Stomach (tissue), 8 donors: ENCODE measurements at regions not wholly inside any gene's neighbourhood (a gene's known extent, or its start where the extent isn't known, plus 50 kb on each side); places are given as distances from the start of the nearest gene placed in this dataset.

Source experiments
- DNase-seq, 2 donors: peaks; one replicate each; pipeline versions ENCODE4 v3.0.0 to v3.0.0-alpha.2; 2013 to 2019
- H3K27ac ChIP-seq, 5 donors: fragments of 200-600 bp in 4 of 5; sonication (generic) in 4 of 5; one replicate each; pipeline ENCODE4 v1.5.1; 2013 to 2019; ENCODE audit warnings: mild to moderate bottlenecking in 1 of 5, moderate library complexity in 1 of 5
- H3K27me3 ChIP-seq, 3 donors: fragments of 200-600 bp; sonication (generic); one replicate each; pipeline ENCODE4 v1.5.1; 2017 to 2019; ENCODE audit warnings: mixed run types in 1 of 3
- H3K36me3 ChIP-seq, 4 donors: fragments of 200-600 bp; sonication (generic); 1 replicate in 3 of 4; 2 replicates in 1 of 4; pipeline ENCODE4 v1.5.1; 2016 to 2019
- H3K4me1 ChIP-seq, 4 donors: fragments of 200-600 bp; sonication (generic); one replicate each; pipeline ENCODE4 v1.5.1; 2016 to 2019
- H3K4me3 ChIP-seq, 4 donors: fragments of 200-600 bp; sonication (generic) in 3 of 4; one replicate each; pipeline ENCODE4 v1.5.1; 2016 to 2019; ENCODE audit warnings: mild to moderate bottlenecking in 1 of 4
- H3K9me3 ChIP-seq, 4 donors: fragments of 200-600 bp; sonication (generic); one replicate each; pipeline ENCODE4 v1.5.1; 2016 to 2019
- EP300 ChIP-seq: sonication (generic); formaldehyde crosslinking; IDR thresholded peaks from one replicate; pipeline ENCODE4 v1.6.1; 2017; ENCODE audit warnings: antibody characterized with exemption
- POLR2A ChIP-seq, 4 donors: fragments of 450-650 bp; IDR thresholded peaks; one replicate each; pipeline ENCODE4 v1.6.1; 2016; ENCODE audit warnings: antibody characterized with exemption in 4 of 4, control low read depth in 2 of 4, mild to moderate bottlenecking in 1 of 4, moderate library complexity in 1 of 4
- POLR2AphosphoS5 ChIP-seq, 3 donors: sonication (generic); formaldehyde crosslinking; IDR thresholded peaks; one replicate each; pipeline ENCODE4 v1.6.1; 2016; ENCODE audit warnings: antibody characterized with exemption in 3 of 3
- WGBS, 5 donors: extraction: QIAGEN DNeasy Blood & Tissue Kit in 3 of 5; methylation state at CpG; one replicate each; pipeline versions ENCODE4 v1.1.5 to v1.1.7; 2013 to 2018; 5-methylcytosine and 5-hydroxymethylcytosine counted together
- intact Hi-C: fragments of 100-400 bp; cut with DNase I; formaldehyde crosslinking; loops from one replicate; pipeline ENCODE4 v1.15.1; 2023; ENCODE audit warnings: low total_unique reads
- TF ChIP-seq, protein P1 (sequence below), 7 experiments: fragments of 450-650 bp in 4 of 7; fragments of 200-600 bp in 3 of 7; sonication (generic) in 3 of 7; IDR thresholded peaks; one replicate each; pipeline ENCODE4 v1.5.1; 2016 to 2019; ENCODE audit warnings: antibody characterized with exemption in 7 of 7, control low read depth in 2 of 7, mild to moderate bottlenecking in 1 of 7
- donor health status: healthy with polysubstance abuse.
- donor health status: Bipolar disorder and iron deficiency.
- donor health status: healthy.

DNA sequence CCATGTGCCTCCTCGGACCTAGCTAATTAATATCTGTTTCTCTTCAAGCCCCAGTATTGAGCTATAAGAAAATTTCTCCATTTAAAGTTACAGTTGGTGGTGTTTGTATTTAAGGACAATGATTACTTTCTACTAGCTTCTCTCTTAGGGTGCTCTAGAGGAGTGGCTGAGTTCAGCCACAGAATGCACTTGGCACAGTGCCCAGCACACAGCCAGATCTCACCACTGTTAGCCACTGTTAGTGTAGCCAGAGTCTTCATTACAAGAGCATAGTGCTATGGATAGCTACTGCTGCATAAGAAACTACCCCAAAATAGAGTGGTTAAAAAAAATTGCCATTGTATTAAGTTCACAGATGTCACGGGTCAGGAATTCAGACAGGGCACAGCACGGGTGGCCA, 421.3 kb downstream of the BCOR start:
- no peak for DNase-seq
- TF ChIP-seq POLR2A (IDR thresholded peaks at IDR 0.05) (no peak), EP300 (no peak), POLR2AphosphoS5 (IDR thresholded peaks at IDR 0.05) (no peak)
- TF ChIP-seq, protein P1, sequence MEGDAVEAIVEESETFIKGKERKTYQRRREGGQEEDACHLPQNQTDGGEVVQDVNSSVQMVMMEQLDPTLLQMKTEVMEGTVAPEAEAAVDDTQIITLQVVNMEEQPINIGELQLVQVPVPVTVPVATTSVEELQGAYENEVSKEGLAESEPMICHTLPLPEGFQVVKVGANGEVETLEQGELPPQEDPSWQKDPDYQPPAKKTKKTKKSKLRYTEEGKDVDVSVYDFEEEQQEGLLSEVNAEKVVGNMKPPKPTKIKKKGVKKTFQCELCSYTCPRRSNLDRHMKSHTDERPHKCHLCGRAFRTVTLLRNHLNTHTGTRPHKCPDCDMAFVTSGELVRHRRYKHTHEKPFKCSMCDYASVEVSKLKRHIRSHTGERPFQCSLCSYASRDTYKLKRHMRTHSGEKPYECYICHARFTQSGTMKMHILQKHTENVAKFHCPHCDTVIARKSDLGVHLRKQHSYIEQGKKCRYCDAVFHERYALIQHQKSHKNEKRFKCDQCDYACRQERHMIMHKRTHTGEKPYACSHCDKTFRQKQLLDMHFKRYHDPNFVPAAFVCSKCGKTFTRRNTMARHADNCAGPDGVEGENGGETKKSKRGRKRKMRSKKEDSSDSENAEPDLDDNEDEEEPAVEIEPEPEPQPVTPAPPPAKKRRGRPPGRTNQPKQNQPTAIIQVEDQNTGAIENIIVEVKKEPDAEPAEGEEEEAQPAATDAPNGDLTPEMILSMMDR (IDR thresholded peaks at IDR 0.05): no peak
- Histone ChIP-seq H3K9me3 (peaks cover 0 to 5% (median 0%) of the 10 kb centered on the region in 4 donors), H3K27me3 (no peaks in the 10 kb centered on the region), H3K4me1 (no peaks in the 10 kb centered on the region), H3K36me3 (no peaks in the 10 kb centered on the region), H3K4me3 (no peak overlapping the region), H3K27ac (no peak overlapping the region)
- intact Hi-C loops: no loop called here
- WGBS, 5 donors: 65 to 90% (median 72%) methylated on average over 3 of the region's 3 CpGs

GRCh38 chrX:39677585-39677977, 420.2 kb downstream of the BCOR start:
- WGBS, 5 donors: 54 to 76% (median 70%) methylated on average over 3 of the region's 3 CpGs
- H3K36me3 ChIP-seq: no peaks in the 10 kb centered on the region
- H3K27me3 ChIP-seq: no peaks in the 10 kb centered on the region
- intact Hi-C loops: no loop called here
- DNase-seq: no peak
- peaks cover 0 to 5% (median 0%) of the 10 kb centered on the region in 4 donors for H3K9me3 ChIP-seq
- no peak overlapping the region for H3K27ac ChIP-seq
- H3K4me3 ChIP-seq: no peak overlapping the region
- no peaks in the 10 kb centered on the region for H3K4me1 ChIP-seq
- TF ChIP-seq, protein P1 (IDR thresholded peaks at IDR 0.05): no peak

GRCh38 chrX:39677978-39678791, 419.6 kb downstream of the BCOR start:
- Histone ChIP-seq H3K9me3 (peaks cover 0 to 10% (median 0%) of the 10 kb centered on the region in 4 donors), H3K27ac (no peak overlapping the region), H3K4me1 (no peaks in the 10 kb centered on the region), H3K36me3 (no peaks in the 10 kb centered on the region), H3K27me3 (no peaks in the 10 kb centered on the region), H3K4me3 (no peak overlapping the region)
- DNase-seq: peak in 1 of 2 donors; percentile 28
- intact Hi-C loops: no loop called here
- TF ChIP-seq POLR2AphosphoS5 (IDR thresholded peaks at IDR 0.05) (no peak), EP300 (no peak), POLR2A (IDR thresholded peaks at IDR 0.05) (no peak)
- TF ChIP-seq, protein P1 (IDR thresholded peaks at IDR 0.05): no peak
- 74 to 87% (median 78%) methylated on average over 15 to 19 of the region's 19 CpGs for WGBS, 5 donors

DNA sequence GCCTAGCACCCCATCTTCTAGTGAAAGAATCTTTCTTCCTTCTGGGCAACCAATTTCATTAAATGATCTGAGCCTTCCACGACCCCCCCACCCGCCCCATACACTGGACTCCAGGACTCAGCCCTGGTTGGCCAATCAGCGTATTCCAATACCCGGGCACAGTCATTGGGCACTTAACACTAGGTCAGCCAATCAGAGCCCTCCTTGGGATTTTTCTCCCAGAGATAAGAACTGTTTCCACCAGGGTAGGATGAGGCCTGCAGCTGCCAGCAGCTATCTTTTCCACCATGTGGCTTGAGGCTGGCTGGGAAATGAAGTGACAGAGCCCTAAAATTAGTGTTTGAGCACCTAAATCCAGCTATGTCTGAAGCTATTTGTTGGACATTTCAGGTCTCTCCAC, 418.8 kb downstream of the BCOR start:
- WGBS, 5 donors: 82 to 96% (median 86%) methylated on average over 4 of the region's 4 CpGs
- intact Hi-C loops: no loop called here

More for the DNA sequence above, 418.8 kb downstream of the BCOR start:
- H3K4me3 ChIP-seq: no peak overlapping the region
- H3K9me3 ChIP-seq: peaks cover 0 to 12% (median 0%) of the 10 kb centered on the region in 4 donors
- H3K27ac ChIP-seq: no peak overlapping the region
- TF ChIP-seq, protein P1 (IDR thresholded peaks at IDR 0.05): no peak
- TF ChIP-seq POLR2A (IDR thresholded peaks at IDR 0.05) (no peak), POLR2AphosphoS5 (IDR thresholded peaks at IDR 0.05) (no peak), EP300 (no peak)
- no peaks in the 10 kb centered on the region for H3K36me3 ChIP-seq
- H3K4me1 ChIP-seq: no peaks in the 10 kb centered on the region
- no peak for DNase-seq
- H3K27me3 ChIP-seq: no peaks in the 10 kb centered on the region
